Upper lobe of left lung (tissue), 6 donors: ENCODE measurements at regions not wholly inside any gene's neighbourhood (a gene's known extent, or its start where the extent isn't known, plus 50 kb on each side); places are given as distances from the start of the nearest gene placed in this dataset.

Experiments used
- ATAC-seq, 2 donors: fragments of 200-7000 bp; cut with Tn5 transposase; one replicate each; pipeline ENCODE4 v1.9.1; 2022; ENCODE audit warnings: mild to moderate bottlenecking in 2 of 2, moderate library complexity in 2 of 2; ENCODE audit not compliant: low FRiP score in 2 of 2
- DNase-seq, 2 donors: peaks; one replicate each; pipeline ENCODE4 v3.0.0-alpha.2; 2019 to 2020
- H3K27ac ChIP-seq, 4 donors: fragments of 200-600 bp; sonication (generic); one replicate each; pipeline ENCODE4 v1.5.1; 2016 to 2019
- H3K27me3 ChIP-seq, 4 donors: fragments of 200-600 bp; sonication (generic); one replicate each; pipeline ENCODE4 v1.5.1; 2017 to 2019
- H3K36me3 ChIP-seq, 4 donors: fragments of 200-600 bp; sonication (generic); one replicate each; pipeline ENCODE4 v1.5.1; 2016 to 2019
- H3K4me1 ChIP-seq, 4 donors: fragments of 200-600 bp; sonication (generic); one replicate each; pipeline ENCODE4 v1.5.1; 2018 to 2019
- H3K4me3 ChIP-seq, 4 donors: fragments of 200-600 bp; sonication (generic); one replicate each; pipeline ENCODE4 v1.5.1; 2017 to 2019; ENCODE audit warnings: mild to moderate bottlenecking in 2 of 4, moderate library complexity in 1 of 4
- H3K9me3 ChIP-seq, 4 donors: fragments of 200-600 bp; sonication (generic); one replicate each; pipeline ENCODE4 v1.5.1; 2018 to 2019
- CTCF ChIP-seq, 6 experiments: fragments of 450-650 bp in 4 of 6; fragments of 200-600 bp in 2 of 6; sonication (generic) in 2 of 6; IDR thresholded peaks; one replicate each; pipeline ENCODE4 v1.5.1; 2016 to 2019; ENCODE audit warnings: antibody characterized with exemption in 6 of 6
- EP300 ChIP-seq, 4 donors: sonication (generic); formaldehyde crosslinking; IDR thresholded peaks; one replicate each; pipeline ENCODE4 v1.5.1; 2017; ENCODE audit warnings: antibody characterized with exemption in 4 of 4, control low read depth in 2 of 4
- POLR2A ChIP-seq, 4 donors: fragments of 450-650 bp; IDR thresholded peaks; one replicate each; pipeline ENCODE4 v1.5.1; 2016 to 2017; ENCODE audit warnings: antibody characterized with exemption in 4 of 4, mild to moderate bottlenecking in 2 of 4
- POLR2AphosphoS5 ChIP-seq, 2 donors: sonication (generic); formaldehyde crosslinking; IDR thresholded peaks; one replicate each; pipeline ENCODE4 v1.5.1; 2017; ENCODE audit warnings: antibody characterized with exemption in 2 of 2
- WGBS, 2 donors: methylation state at CpG; one replicate each; pipeline ENCODE4 v1.1.5; 2017 to 2018; 5-methylcytosine and 5-hydroxymethylcytosine counted together
- donor health status: DM: no; HTN: no; CAD: no; lungs with moderate emphysema.
- donor health status: DM: no; HTN: yes; CAD: no; lungs with severe emphysema.

- H3K9me3 ChIP-seq, result no peaks in the 10 kb centered on the region
- DNase-seq, result no peak
- no peak for ATAC-seq
- TF ChIP-seq POLR2A (IDR thresholded peaks at IDR 0.05), result no peak
- TF ChIP-seq POLR2AphosphoS5 (IDR thresholded peaks at IDR 0.05), result no peak
- TF ChIP-seq CTCF (IDR thresholded peaks at IDR 0.05), result no peak
- H3K36me3 ChIP-seq, result no peaks in the 10 kb centered on the region
- H3K27ac ChIP-seq, result peak overlapping the region in 1 of 4 donors; percentile 6
- H3K27me3 ChIP-seq, result no peaks in the 10 kb centered on the region
- 69 to 89% methylated on average over 4 of the region's 4 CpGs for WGBS, 2 donors
- H3K4me3 ChIP-seq, result no peak overlapping the region
- peaks cover 4 to 13% (median 10%) of the 10 kb centered on the region in 4 donors for H3K4me1 ChIP-seq
Observed at GRCh38 chr3:46116996-46117395, 89.7 kb upstream of the XCR1 start.

DNA sequence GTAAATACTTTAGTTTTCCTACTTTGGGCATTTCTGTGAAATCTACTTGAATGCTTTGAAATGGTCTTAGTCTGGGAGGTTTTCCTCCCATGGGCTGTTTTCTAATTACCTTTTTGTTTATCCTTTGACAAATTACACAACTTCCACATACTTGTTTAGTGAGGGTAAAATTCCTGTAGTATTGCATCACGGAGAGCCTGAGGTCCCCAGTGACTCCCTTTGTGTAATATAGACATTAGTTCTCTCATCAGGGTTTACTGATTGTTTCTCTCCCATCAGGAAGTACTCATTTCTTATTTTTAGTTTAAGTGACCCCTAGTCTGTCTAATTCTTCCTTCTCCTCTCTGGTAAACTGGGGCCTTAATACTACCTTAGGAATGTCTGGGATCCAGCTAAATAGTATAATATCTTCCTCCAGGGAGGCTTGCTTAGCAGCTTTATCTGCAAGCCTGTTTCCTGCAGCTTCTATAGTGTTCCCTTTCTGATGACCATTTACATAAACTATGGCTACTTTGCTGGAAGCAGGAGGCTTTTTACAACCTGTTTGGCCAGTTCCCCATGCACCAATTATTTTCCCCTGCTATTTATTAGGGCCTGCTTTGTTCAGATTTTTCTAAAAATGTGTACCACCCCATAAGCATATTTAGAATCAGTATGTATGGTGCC, 87.2 kb upstream of the XCR1 start:
- H3K36me3 ChIP-seq, result no peaks in the 10 kb centered on the region
- H3K27ac ChIP-seq, result peak overlapping the region in 3 of 4 donors; percentile 51 to 73 (median 60)
- H3K4me1 ChIP-seq, result peaks cover 17 to 26% (median 24%) of the 10 kb centered on the region in 4 donors
- DNase-seq, result no peak
- no peak overlapping the region for H3K4me3 ChIP-seq
- ATAC-seq, result peak in 1 of 2 donors; percentile 80
- no peaks in the 10 kb centered on the region for H3K27me3 ChIP-seq
- 7 to 39% methylated on average over 1 of the region's 1 CpG for whole genome bisulfite sequencing, 2 donors
- H3K9me3 ChIP-seq, result no peaks in the 10 kb centered on the region
- TF ChIP-seq POLR2A (IDR thresholded peaks at IDR 0.05) (no peak), POLR2AphosphoS5 (IDR thresholded peaks at IDR 0.05) (no peak), EP300 (IDR thresholded peaks at IDR 0.05) (no peak), CTCF (IDR thresholded peaks at IDR 0.05) (no peak)

DNA sequence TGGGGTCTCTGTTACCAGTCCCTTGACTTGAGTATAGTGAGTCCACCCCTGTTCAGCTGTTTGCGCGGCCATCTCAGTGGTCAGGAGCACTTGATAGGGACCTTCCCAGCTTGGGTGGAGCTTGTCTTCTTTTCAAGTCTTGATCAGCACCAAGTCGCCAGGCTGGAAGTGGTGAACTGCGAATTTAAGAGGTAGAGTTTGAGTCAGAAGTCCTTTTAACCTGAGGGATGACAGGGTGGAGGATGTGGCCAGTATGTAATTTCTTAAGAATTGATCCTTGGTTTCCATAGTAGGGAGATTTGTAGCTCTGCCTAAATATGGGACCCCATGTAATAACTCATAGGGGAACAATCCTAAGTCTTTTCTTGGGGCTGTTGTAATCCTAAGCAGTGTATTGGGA, 86.3 kb upstream of the XCR1 start:
- H3K27me3 ChIP-seq, result no peaks in the 10 kb centered on the region
- no peak for TF ChIP-seq CTCF (IDR thresholded peaks at IDR 0.05)
- TF ChIP-seq EP300 (IDR thresholded peaks at IDR 0.05), result no peak
- no peak for TF ChIP-seq POLR2AphosphoS5 (IDR thresholded peaks at IDR 0.05)
- TF ChIP-seq POLR2A (IDR thresholded peaks at IDR 0.05), result no peak
- DNase-seq (no peak), ATAC-seq (no peak)
- no peaks in the 10 kb centered on the region for H3K9me3 ChIP-seq
- H3K27ac ChIP-seq, result peak overlapping the region in 2 of 4 donors; percentile 60 to 73
- whole genome bisulfite sequencing, 2 donors, result 93 to 100% methylated on average over 4 of the region's 4 CpGs
- peaks cover 23 to 33% (median 29%) of the 10 kb centered on the region in 4 donors for H3K4me1 ChIP-seq
- H3K4me3 ChIP-seq, result no peak overlapping the region
- no peaks in the 10 kb centered on the region for H3K36me3 ChIP-seq

- H3K4me1 ChIP-seq, result peaks cover 23 to 39% (median 34%) of the 10 kb centered on the region in 4 donors
- no peak for DNase-seq
- no peak overlapping the region for H3K27ac ChIP-seq
- H3K9me3 ChIP-seq, result no peaks in the 10 kb centered on the region
- no peak for TF ChIP-seq POLR2AphosphoS5 (IDR thresholded peaks at IDR 0.05)
- TF ChIP-seq CTCF (IDR thresholded peaks at IDR 0.05), result no peak
- TF ChIP-seq POLR2A (IDR thresholded peaks at IDR 0.05), result no peak
- TF ChIP-seq EP300 (IDR thresholded peaks at IDR 0.05), result no peak
- H3K36me3 ChIP-seq, result no peaks in the 10 kb centered on the region
- 85 to 91% methylated on average over 3 of the region's 3 CpGs for WGBS, 2 donors
- H3K4me3 ChIP-seq, result no peak overlapping the region
- ATAC-seq, result no peak
- no peaks in the 10 kb centered on the region for H3K27me3 ChIP-seq
Observed at GRCh38 chr3:46112984-46113383, 85.7 kb upstream of the XCR1 start.

- ATAC-seq (no peak), DNase-seq (no peak)
- Histone ChIP-seq H3K27ac (peak overlapping the region in 1 of 4 donors; percentile 72), H3K4me3 (no peak overlapping the region), H3K4me1 (peaks cover 23 to 42% (median 38%) of the 10 kb centered on the region in 4 donors), H3K27me3 (no peaks in the 10 kb centered on the region), H3K9me3 (no peaks in the 10 kb centered on the region), H3K36me3 (no peaks in the 10 kb centered on the region)
- TF ChIP-seq POLR2A (IDR thresholded peaks at IDR 0.05) (no peak), CTCF (IDR thresholded peaks at IDR 0.05) (no peak), POLR2AphosphoS5 (IDR thresholded peaks at IDR 0.05) (no peak)
- 75 to 76% methylated on average over 3 of the region's 3 CpGs for WGBS, 2 donors
Observed at GRCh38 chr3:46112296-46112695, 85.0 kb upstream of the XCR1 start.
